GM23248 (cell line): ENCODE measurements at regions not wholly inside any gene's neighbourhood (a gene's known extent, or its start where the extent isn't known, plus 50 kb on each side); places are given as distances from the start of the nearest gene placed in this dataset.

ENCODE experiments used
- EZH2 ChIP-seq: fragments of 200-600 bp; sonication (generic); IDR thresholded peaks from 2 replicates; pipeline ENCODE4 v1.6.1; 2018; ENCODE audit warnings: antibody characterized with exemption, mild to moderate bottlenecking; ENCODE audit not compliant: insufficient read depth, poor library complexity, severe bottlenecking
- EZH2phosphoT487 ChIP-seq: fragments of 200-600 bp; sonication (generic); IDR thresholded peaks from 2 replicates; pipeline ENCODE4 v1.6.1; 2018; ENCODE audit warnings: antibody characterized with exemption, moderate library complexity, mild to moderate bottlenecking, low read depth; ENCODE audit not compliant: insufficient read depth

- TF ChIP-seq EZH2 (no peak), EZH2phosphoT487 (no peak)
Measured at GRCh38 chr10:27603104-27603503, 99.0 kb downstream of the RAB18 start.
